ENCODE measurements at regions not wholly inside any gene's neighbourhood (a gene's known extent, or its start where the extent isn't known, plus 50 kb on each side); places are given as distances from the start of the nearest gene placed in this dataset.
"Not testable (repeated sequence)": the region's sequence is repeated elsewhere in the genome, so short reads cannot be mapped to it uniquely, and the experiment has no call there.

DNA sequence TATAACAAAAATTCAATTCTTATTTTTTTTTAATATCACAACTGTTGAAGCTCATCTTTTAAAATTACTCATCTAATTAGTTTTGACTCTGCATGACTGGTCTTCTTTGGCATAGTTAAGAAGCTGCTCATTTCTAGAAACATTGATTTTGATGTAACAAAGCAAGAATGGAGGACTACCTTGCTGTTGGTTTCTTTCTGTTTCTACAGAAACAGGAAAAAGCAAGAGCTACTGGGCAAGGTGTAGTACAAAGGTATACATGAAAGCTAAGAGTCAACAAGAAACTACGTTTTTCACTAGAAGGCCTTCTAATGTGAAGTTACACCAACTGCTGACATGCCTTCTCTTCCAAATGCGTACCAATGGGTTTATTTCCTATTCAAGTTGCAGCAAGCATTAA is 90.6 kb upstream of the SYT4 start (continued):
- TF ChIP-seq, protein P1, sequence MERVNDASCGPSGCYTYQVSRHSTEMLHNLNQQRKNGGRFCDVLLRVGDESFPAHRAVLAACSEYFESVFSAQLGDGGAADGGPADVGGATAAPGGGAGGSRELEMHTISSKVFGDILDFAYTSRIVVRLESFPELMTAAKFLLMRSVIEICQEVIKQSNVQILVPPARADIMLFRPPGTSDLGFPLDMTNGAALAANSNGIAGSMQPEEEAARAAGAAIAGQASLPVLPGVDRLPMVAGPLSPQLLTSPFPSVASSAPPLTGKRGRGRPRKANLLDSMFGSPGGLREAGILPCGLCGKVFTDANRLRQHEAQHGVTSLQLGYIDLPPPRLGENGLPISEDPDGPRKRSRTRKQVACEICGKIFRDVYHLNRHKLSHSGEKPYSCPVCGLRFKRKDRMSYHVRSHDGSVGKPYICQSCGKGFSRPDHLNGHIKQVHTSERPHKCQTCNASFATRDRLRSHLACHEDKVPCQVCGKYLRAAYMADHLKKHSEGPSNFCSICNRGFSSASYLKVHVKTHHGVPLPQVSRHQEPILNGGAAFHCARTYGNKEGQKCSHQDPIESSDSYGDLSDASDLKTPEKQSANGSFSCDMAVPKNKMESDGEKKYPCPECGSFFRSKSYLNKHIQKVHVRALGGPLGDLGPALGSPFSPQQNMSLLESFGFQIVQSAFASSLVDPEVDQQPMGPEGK (tag by site-specific recombination; IDR thresholded peaks at IDR 0.05) = no peak
- TF ChIP-seq REPIN1 (tag by site-specific recombination; IDR thresholded peaks at IDR 0.05; ENCODE audit: low read depth) (no peak), ZNF529 (tag by site-specific recombination; IDR thresholded peaks at IDR 0.05; ENCODE audit: insufficient replicate concordance) (no peak), SCRT2 (tag by site-specific recombination; IDR thresholded peaks at IDR 0.05) (no peak), PRDM1 (tag by site-specific recombination; IDR thresholded peaks at IDR 0.05) (no peak), ZNF391 (tag by site-specific recombination; IDR thresholded peaks at IDR 0.05; ENCODE audit: borderline replicate concordance, low read depth) (no peak), ZNF423 (tag by site-specific recombination; IDR thresholded peaks at IDR 0.05) (no peak), ATF2 (tag by site-specific recombination; IDR thresholded peaks at IDR 0.05; ENCODE audit: low read depth) (no peak)

GRCh38 chr18:43369311-43369710 is 92.0 kb upstream of the SYT4 start:
- CTCF ChIA-PET = interaction anchor here (0.7 kb wide), 1 partner anchor 14 kb away, joined by 3 read pairs; no protein-coding TSS in a partner anchor
- H3K4me1 ChIP-seq (ENCODE audit: control insufficient read depth, insufficient read depth, low read length); H3K4me3 ChIP-seq (ENCODE audit: low read depth, low read length); H3K9me3 ChIP-seq (ENCODE audit: control insufficient read depth, insufficient read depth, low read depth, low read length); H3K27ac ChIP-seq (ENCODE audit: extremely low read depth, low read depth, low read length); H3K36me3 ChIP-seq (ENCODE audit: control insufficient read depth in 2 of 2, insufficient read depth in 1 of 2, low read length in 2 of 2); POLR2A ChIA-PET: not testable (repeated sequence)
- TF ChIP-seq ZNF426 (tag by site-specific recombination; IDR thresholded peaks at IDR 0.05) (peak; percentile 61), ZNF623 (tag by site-specific recombination; IDR thresholded peaks at IDR 0.05) (peak; percentile 60), RBAK (tag by site-specific recombination; IDR thresholded peaks at IDR 0.05) (0 out of 2 replicates have a peak, but pooled peaks have one; percentile 35), ZNF140 (tag by site-specific recombination; IDR thresholded peaks at IDR 0.05) (peak; percentile 69; the same call in 1 of the 2 replicates), ZNF560 (tag by site-specific recombination; IDR thresholded peaks at IDR 0.05; ENCODE audit: borderline replicate concordance) (0 out of 2 replicates have a peak, but pooled peaks have one; percentile 37), ZNF580 (tag by site-specific recombination; IDR thresholded peaks at IDR 0.05) (0 out of 2 replicates have a peak, but pooled peaks have one; percentile 15), ZNF510 (tag by site-specific recombination; IDR thresholded peaks at IDR 0.05; ENCODE audit: insufficient replicate concordance) (peak; percentile 21), ZNF19 (tag by site-specific recombination; IDR thresholded peaks at IDR 0.05; ENCODE audit: low read depth) (0 out of 2 replicates have a peak, but pooled peaks have one; percentile 36), ZNF555 (tag by site-specific recombination; conservative IDR thresholded peaks at IDR 0.05) (peak; percentile 57), ZNF654 (tag by site-specific recombination; IDR thresholded peaks at IDR 0.05; ENCODE audit: low read depth) (peak; percentile 12; the same call in 1 of the 2 replicates), ZNF394 (tag by site-specific recombination; IDR thresholded peaks at IDR 0.05; ENCODE audit: borderline replicate concordance) (peak; percentile 77; the same call in 1 of the 2 replicates), ZBTB8A (tag by site-specific recombination; IDR thresholded peaks at IDR 0.05) (0 out of 2 replicates have a peak, but pooled peaks have one; percentile 12), ZNF266 (tag by site-specific recombination; IDR thresholded peaks at IDR 0.05; ENCODE audit: low read depth) (0 out of 2 replicates have a peak, but pooled peaks have one; percentile 21), ZNF202 (tag by site-specific recombination; IDR thresholded peaks at IDR 0.05; ENCODE audit: borderline replicate concordance) (peak; percentile 44; the same call in 1 of the 2 replicates)
- TF ChIP-seq, protein P2, sequence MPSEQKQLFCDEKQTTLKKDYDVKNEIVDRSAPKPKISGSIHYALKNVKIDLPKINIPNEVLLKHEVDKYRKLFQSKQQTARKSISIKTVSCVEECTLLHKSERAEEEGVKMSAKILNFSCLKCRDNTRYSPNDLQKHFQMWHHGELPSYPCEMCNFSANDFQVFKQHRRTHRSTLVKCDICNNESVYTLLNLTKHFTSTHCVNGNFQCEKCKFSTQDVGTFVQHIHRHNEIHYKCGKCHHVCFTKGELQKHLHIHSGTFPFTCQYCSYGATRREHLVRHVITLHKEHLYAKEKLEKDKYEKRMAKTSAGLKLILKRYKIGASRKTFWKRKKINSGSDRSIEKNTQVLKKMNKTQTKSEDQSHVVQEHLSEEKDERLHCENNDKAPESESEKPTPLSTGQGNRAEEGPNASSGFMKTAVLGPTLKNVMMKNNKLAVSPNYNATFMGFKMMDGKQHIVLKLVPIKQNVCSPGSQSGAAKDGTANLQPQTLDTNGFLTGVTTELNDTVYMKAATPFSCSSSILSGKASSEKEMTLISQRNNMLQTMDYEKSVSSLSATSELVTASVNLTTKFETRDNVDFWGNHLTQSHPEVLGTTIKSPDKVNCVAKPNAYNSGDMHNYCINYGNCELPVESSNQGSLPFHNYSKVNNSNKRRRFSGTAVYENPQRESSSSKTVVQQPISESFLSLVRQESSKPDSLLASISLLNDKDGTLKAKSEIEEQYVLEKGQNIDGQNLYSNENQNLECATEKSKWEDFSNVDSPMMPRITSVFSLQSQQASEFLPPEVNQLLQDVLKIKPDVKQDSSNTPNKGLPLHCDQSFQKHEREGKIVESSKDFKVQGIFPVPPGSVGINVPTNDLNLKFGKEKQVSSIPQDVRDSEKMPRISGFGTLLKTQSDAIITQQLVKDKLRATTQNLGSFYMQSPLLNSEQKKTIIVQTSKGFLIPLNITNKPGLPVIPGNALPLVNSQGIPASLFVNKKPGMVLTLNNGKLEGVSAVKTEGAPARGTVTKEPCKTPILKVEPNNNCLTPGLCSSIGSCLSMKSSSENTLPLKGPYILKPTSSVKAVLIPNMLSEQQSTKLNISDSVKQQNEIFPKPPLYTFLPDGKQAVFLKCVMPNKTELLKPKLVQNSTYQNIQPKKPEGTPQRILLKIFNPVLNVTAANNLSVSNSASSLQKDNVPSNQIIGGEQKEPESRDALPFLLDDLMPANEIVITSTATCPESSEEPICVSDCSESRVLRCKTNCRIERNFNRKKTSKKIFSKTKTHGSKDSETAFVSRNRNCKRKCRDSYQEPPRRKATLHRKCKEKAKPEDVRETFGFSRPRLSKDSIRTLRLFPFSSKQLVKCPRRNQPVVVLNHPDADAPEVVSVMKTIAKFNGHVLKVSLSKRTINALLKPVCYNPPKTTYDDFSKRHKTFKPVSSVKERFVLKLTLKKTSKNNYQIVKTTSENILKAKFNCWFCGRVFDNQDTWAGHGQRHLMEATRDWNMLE (tag by site-specific recombination; conservative IDR thresholded peaks at IDR 0.05; ENCODE audit: low read depth) = peak; percentile 64; the same call in 1 of the 2 replicates
- TF ChIP-seq, protein P3, sequence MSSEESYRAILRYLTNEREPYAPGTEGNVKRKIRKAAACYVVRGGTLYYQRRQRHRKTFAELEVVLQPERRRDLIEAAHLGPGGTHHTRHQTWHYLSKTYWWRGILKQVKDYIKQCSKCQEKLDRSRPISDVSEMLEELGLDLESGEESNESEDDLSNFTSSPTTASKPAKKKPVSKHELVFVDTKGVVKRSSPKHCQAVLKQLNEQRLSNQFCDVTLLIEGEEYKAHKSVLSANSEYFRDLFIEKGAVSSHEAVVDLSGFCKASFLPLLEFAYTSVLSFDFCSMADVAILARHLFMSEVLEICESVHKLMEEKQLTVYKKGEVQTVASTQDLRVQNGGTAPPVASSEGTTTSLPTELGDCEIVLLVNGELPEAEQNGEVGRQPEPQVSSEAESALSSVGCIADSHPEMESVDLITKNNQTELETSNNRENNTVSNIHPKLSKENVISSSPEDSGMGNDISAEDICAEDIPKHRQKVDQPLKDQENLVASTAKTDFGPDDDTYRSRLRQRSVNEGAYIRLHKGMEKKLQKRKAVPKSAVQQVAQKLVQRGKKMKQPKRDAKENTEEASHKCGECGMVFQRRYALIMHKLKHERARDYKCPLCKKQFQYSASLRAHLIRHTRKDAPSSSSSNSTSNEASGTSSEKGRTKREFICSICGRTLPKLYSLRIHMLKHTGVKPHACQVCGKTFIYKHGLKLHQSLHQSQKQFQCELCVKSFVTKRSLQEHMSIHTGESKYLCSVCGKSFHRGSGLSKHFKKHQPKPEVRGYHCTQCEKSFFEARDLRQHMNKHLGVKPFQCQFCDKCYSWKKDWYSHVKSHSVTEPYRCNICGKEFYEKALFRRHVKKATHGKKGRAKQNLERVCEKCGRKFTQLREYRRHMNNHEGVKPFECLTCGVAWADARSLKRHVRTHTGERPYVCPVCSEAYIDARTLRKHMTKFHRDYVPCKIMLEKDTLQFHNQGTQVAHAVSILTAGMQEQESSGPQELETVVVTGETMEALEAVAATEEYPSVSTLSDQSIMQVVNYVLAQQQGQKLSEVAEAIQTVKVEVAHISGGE (tag by site-specific recombination; conservative IDR thresholded peaks at IDR 0.05; ENCODE audit: low read depth) = peak; percentile 76

Data from HEK293 (cell line).